SU-DHL-6 (cell line): ENCODE measurements at regions not wholly inside any gene's neighbourhood (a gene's known extent, or its start where the extent isn't known, plus 50 kb on each side); places are given as distances from the start of the nearest gene placed in this dataset.

Experiments used
- H2AFZ ChIP-seq: fragments of 200-600 bp; sonication (generic); 2 replicates; pipeline ENCODE4 v1.6.1; 2014; ENCODE audit warnings: low read depth, mild to moderate bottlenecking, moderate library complexity, mixed read lengths, antibody characterized with exemption, low read length; ENCODE audit not compliant: severe bottlenecking
- H3F3A ChIP-seq: fragments of 200-600 bp; shearing (Covaris generic); 2 replicates; pipeline ENCODE4 v1.6.0; 2016; ENCODE audit warnings: antibody characterized with exemption, mild to moderate bottlenecking; ENCODE audit not compliant: insufficient read depth
- H3K27ac ChIP-seq: fragments of 200-600 bp; sonication (generic); 2 replicates; pipeline ENCODE4 v1.5.1; 2016; ENCODE audit warnings: low read depth, mild to moderate bottlenecking, low read length, moderate library complexity, mixed read lengths
- H3K27me3 ChIP-seq: fragments of 200-600 bp; sonication (generic), shearing (Covaris generic); 2 replicates; pipeline ENCODE4 v1.6.0; 2014; ENCODE audit warnings: mild to moderate bottlenecking, low read length
- H3K36me3 ChIP-seq: fragments of 200-600 bp; sonication (generic); 2 replicates; pipeline ENCODE4 v1.6.1; 2014; ENCODE audit warnings: mild to moderate bottlenecking, low read length, mixed read lengths
- H3K4me2 ChIP-seq: fragments of 300-600, 200-600 bp; shearing (Covaris generic), sonication (generic); 2 replicates; pipeline ENCODE4 v1.6.0; 2014; ENCODE audit warnings: low read length, low read depth, mild to moderate bottlenecking; ENCODE audit not compliant: poor library complexity, severe bottlenecking
- H3K4me3 ChIP-seq: fragments of 200-600 bp; sonication (generic); 2 replicates; pipeline ENCODE4 v1.5.1; 2014; ENCODE audit warnings: antibody characterized with exemption, low read length, mild to moderate bottlenecking, mixed read lengths; ENCODE audit not compliant: insufficient read depth, poor library complexity, severe bottlenecking
- H3K79me2 ChIP-seq: fragments of 200-600 bp; sonication (generic); 2 replicates; pipeline ENCODE4 v1.6.1; 2014; ENCODE audit warnings: mild to moderate bottlenecking, low read length, moderate library complexity; ENCODE audit not compliant: insufficient read depth
- H3K9ac ChIP-seq: fragments of 200-600 bp; sonication (generic); 2 replicates; pipeline ENCODE4 v1.7.0; 2014; ENCODE audit warnings: mild to moderate bottlenecking, low read length
- H3K9me2 ChIP-seq: fragments of 200-600 bp; sonication (generic); replicated peaks from 2 replicates; pipeline ENCODE4 v1.6.1; 2014; ENCODE audit warnings: low read length; ENCODE audit not compliant: insufficient read depth
- H3K9me3 ChIP-seq: fragments of 200-600 bp; sonication (generic); 2 replicates; pipeline ENCODE4 v1.6.1; 2014; ENCODE audit warnings: low read length, mixed read lengths; ENCODE audit not compliant: insufficient read depth
- H4K20me1 ChIP-seq: fragments of 200-600 bp; sonication (generic); 2 replicates; pipeline ENCODE4 v1.6.1; 2014; ENCODE audit warnings: low read depth, mild to moderate bottlenecking, antibody characterized with exemption, low read length, moderate library complexity, mixed read lengths
- EZH2phosphoT487 ChIP-seq: fragments of 200-600 bp; sonication (generic), shearing (Covaris generic); conservative IDR thresholded peaks from 2 replicates; pipeline ENCODE4 v1.6.1; 2018; ENCODE audit warnings: mild to moderate bottlenecking, antibody characterized with exemption, low read length, moderate library complexity, mixed read lengths
- TF ChIP-seq, protein P1 (sequence below): fragments of 200-600 bp; sonication (generic); IDR thresholded peaks from one replicate; pipeline ENCODE4 v1.5.1; 2017; ENCODE audit warnings: antibody characterized with exemption, mild to moderate bottlenecking, low read length, moderate library complexity; ENCODE audit not compliant: insufficient read depth, poor library complexity, severe bottlenecking

DNA sequence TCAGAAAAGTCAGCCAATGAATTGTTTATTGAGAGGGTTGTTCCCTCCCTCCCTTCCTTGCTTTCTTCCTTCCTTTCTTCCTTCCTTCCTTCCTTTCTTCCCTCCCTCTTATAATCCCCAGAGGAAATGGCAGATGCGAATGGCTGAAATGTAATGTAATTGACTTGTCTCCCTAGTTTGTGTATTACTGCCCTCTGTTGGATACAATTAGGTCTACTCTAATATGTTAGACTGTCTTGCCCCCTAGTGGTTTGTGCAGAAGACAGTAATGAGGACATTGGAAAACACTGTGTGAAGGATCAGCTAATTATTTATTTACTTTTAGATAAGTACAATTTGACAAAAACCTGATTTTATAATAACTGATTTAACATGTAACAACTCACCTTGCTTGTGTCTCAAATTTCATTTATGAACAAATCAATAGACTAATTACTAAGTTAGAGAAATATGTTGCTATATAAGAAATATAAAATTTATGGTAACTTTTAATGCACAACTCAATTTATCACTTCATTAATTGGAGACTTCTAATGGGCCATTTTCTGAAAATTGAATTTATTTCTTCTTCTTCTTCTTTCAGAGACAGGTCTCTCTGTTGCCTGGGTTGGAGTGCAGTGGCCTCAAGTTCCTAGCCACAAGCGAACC, 229.8 kb upstream of the LRIG3 start:
- Histone ChIP-seq H3K9ac (no peak overlapping the region), H3K36me3 (no peaks in the 10 kb centered on the region), H3K79me2 (no peaks in the 10 kb centered on the region), H3K4me3 (no peak overlapping the region), H2AFZ (no peak overlapping the region), H3K9me2 (no peaks in the 10 kb centered on the region), H3K27me3 (no peaks in the 10 kb centered on the region), H4K20me1 (no peaks in the 10 kb centered on the region), H3K4me2 (no peak overlapping the region), H3F3A (no peaks in the 10 kb centered on the region), H3K9me3 (no peaks in the 10 kb centered on the region), H3K27ac (no peak overlapping the region)
- TF ChIP-seq, protein P1, sequence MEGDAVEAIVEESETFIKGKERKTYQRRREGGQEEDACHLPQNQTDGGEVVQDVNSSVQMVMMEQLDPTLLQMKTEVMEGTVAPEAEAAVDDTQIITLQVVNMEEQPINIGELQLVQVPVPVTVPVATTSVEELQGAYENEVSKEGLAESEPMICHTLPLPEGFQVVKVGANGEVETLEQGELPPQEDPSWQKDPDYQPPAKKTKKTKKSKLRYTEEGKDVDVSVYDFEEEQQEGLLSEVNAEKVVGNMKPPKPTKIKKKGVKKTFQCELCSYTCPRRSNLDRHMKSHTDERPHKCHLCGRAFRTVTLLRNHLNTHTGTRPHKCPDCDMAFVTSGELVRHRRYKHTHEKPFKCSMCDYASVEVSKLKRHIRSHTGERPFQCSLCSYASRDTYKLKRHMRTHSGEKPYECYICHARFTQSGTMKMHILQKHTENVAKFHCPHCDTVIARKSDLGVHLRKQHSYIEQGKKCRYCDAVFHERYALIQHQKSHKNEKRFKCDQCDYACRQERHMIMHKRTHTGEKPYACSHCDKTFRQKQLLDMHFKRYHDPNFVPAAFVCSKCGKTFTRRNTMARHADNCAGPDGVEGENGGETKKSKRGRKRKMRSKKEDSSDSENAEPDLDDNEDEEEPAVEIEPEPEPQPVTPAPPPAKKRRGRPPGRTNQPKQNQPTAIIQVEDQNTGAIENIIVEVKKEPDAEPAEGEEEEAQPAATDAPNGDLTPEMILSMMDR = peak; percentile 99
- no peak for TF ChIP-seq EZH2phosphoT487

DNA sequence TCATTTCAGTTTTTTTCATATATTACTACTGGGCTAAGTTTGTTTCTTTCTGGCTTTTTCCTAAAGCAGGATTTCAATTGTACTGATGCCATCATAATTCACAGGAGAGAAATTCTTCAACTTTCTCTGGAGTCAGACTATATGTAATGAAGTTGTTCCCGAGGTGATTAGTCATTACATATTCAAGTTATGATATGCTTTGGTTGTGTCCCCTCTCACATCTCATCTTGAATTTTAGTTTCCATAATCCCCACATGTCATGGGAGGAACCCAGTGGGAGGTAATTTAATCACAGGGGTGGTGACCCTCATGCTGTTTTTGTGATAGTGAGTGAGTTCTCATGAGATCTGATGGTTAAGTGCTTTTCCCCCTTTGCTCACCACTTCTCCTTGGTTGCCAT, 227.5 kb upstream of the LRIG3 start:
- Histone ChIP-seq H3K79me2 (no peaks in the 10 kb centered on the region), H3K36me3 (no peaks in the 10 kb centered on the region), H3K9me2 (no peaks in the 10 kb centered on the region), H3K27me3 (no peaks in the 10 kb centered on the region), H3K27ac (no peak overlapping the region), H3F3A (no peaks in the 10 kb centered on the region), H3K9me3 (no peaks in the 10 kb centered on the region), H4K20me1 (no peaks in the 10 kb centered on the region), H3K4me2 (no peak overlapping the region), H2AFZ (no peak overlapping the region), H3K9ac (no peak overlapping the region), H3K4me3 (no peak overlapping the region)
- TF ChIP-seq, protein P1 = no peak
- TF ChIP-seq EZH2phosphoT487 = no peak

DNA sequence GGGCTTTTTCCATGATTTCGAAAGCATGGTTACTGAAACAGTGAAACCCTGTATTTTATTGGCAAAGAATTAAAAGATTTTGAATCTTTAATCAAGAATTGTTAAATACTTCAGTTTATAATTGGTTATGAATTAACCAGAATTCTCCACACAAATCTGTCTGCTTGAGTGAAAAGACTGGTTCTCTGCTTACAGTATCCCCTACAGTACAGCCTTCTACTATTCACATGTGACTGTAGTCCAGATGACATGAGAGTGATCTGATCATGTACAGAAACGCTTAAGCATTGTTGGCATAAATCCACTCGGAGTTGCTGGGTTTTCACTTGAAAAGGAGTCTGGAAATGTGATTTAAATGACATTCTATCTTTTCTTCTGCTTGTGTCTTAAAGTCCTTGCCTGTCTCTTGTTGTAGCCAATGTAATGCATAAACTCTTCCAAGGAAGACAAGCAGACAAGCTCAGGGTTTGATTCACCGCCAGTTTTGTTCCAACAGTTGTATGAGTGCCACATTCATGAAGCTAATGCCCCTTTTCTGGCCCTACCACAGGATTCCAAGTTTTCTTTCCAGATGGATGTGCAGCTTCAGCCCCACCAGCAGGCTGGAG, 222.0 kb upstream of the LRIG3 start:
- no peak overlapping the region for H3K27ac ChIP-seq
- H3K4me3 ChIP-seq = no peak overlapping the region
- no peaks in the 10 kb centered on the region for H4K20me1 ChIP-seq
- H3K79me2 ChIP-seq = no peaks in the 10 kb centered on the region
- TF ChIP-seq, protein P1 = no peak
- no peak for TF ChIP-seq EZH2phosphoT487
- no peaks in the 10 kb centered on the region for H3F3A ChIP-seq
- H3K36me3 ChIP-seq = no peaks in the 10 kb centered on the region
- H3K9ac ChIP-seq = no peak overlapping the region
- H3K27me3 ChIP-seq = no peaks in the 10 kb centered on the region
- no peaks in the 10 kb centered on the region for H3K9me2 ChIP-seq
- no peak overlapping the region for H3K4me2 ChIP-seq
- no peaks in the 10 kb centered on the region for H3K9me3 ChIP-seq
- no peak overlapping the region for H2AFZ ChIP-seq
